UCSD-AML1 (cell line): ENCODE measurements at regions not wholly inside any gene's neighbourhood (a gene's known extent, or its start where the extent isn't known, plus 50 kb on each side); places are given as distances from the start of the nearest gene placed in this dataset.

Source experiments
- DNase-seq: peaks from one replicate; lab custom pipeline; 2025; ENCODE audit not compliant: unreplicated experiment; lab: John Stamatoyannopoulos, UW

DNA sequence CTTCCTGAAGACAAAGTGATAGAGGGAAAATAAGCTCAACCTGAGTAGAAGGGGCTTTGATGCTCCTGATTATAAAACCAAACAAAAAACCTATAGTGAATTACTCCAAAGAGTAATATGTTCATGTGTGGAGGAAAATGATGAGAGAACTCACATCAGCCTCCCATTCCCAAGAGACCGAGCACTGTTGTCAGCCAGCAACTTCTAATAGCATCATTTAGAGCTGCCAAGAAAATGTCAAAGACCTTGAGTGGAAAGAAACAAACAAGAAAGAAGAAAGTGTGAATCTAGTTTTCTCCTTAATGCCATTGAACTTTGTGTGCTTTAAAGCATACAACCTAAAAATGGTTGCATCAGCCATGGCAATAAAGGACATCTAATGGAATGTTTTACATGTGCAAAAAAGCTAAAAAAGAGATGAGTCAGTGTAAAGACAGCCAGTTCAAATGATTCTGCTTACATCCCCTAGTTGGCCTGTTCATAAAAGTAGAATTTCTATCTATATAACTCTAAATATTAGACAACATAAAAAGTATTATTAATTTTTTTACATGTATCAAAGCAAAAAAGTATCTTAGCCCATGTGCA, 1066.2 kb downstream of the TDRD15 start:
- DNase-seq: no peak

DNA sequence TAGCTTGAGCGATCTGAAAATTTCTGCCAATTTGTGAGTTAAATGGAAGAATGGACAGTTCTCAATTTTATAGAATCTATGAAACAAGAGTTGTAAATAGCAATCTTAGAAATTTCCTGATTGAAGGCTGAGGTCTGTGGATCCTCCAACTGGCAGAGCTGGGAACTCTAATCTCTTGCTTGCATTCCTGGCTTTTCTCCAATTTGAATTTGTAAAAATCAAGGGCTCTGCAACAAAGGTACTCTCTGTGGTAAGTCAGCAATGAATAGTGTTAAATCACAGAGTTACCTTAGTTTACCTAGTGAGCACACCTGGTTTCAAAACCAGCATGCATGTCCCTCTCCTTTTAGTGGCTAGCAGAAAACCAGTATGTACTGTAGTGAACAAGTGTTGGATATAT, 1070.5 kb downstream of the TDRD15 start:
- no peak for DNase-seq

GRCh38 chr2:22196806-22197205, 1073.0 kb downstream of the TDRD15 start:
- DNase-seq: no peak

DNA sequence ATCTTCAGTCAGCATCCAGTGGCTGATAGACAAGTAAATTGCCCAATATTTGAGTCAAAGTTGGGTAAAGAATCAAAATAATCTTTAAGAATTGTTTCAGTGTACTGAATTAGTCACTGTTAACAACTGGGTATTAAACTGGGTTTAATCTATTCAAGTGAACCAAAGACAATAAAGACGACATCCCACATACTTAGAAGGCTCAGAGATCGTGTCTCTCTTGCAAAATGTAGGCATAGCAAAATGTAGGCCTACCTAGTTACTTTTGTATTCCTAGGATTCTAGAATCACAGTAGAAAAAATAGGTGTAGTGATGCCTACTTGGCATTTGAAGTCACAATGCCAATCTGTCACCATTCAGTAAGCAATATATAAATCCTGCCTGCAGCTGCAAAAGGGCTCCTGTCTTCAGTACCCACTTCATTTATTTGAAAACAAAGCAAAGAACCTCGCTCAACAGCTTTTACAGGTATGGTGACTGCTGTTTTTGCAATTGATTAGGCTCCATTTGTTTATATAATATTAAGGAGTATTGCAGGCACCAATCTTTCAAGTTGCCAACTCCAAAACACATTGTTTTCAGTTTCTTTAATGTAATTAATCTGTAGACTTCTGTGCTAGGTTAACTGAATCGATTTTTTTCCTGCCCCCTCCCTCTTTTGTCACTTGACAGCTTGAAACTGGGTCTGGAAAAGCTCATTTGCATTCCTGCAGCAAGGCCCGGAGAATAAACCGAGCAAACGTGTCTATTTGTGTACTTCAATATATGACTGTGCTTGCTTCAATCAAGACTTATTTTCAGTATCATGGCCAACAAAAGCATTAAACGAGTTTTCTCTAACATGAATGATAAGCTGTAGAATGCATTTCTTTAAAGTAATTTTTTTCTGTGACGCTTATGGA, 1074.9 kb downstream of the TDRD15 start:
- DNase-seq: no peak

GRCh38 chr2:22199994-22200393, 1076.2 kb downstream of the TDRD15 start:
- DNase-seq: no peak

GRCh38 chr2:22209545-22209944, 1085.8 kb downstream of the TDRD15 start:
- DNase-seq: no peak

DNA sequence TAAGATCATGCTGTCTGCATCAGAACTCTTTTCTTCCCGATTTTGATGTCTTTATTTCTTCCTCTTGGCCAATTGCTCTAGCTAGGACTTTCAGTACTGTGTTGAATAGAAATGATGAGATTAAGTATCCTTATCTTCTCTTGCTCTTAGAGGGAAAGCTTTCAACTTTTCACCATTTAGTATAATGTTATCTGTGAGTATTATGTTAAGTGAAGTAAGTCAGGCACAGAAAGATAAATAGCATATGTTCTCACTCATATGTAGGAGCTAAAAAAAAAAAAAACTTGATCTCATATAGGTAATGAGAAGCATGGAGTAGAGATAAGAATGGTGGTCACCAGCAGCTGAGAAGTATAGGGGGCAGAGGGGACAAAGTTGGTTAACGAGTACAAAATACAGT, 1089.5 kb downstream of the TDRD15 start:
- DNase-seq: no peak

DNA sequence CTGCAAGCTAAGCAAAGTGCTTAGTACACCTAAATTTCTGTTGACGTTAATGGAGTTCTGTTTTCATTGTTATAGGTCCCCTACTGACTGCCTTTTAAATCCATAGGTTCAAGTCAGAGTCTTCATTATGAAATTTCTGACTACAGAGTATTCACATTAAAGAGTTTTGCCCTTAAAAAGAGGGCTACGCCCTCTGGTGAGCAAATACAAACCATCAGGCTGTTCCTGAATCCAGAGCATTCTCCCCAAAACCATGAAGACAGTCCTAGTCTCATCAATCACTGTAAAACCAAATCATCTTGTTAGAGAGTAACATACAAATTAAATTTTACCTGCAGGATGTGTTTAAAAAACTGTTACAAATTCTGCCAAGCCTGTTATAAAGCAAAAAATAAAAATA, 1091.7 kb downstream of the TDRD15 start:
- no peak for DNase-seq

DNA sequence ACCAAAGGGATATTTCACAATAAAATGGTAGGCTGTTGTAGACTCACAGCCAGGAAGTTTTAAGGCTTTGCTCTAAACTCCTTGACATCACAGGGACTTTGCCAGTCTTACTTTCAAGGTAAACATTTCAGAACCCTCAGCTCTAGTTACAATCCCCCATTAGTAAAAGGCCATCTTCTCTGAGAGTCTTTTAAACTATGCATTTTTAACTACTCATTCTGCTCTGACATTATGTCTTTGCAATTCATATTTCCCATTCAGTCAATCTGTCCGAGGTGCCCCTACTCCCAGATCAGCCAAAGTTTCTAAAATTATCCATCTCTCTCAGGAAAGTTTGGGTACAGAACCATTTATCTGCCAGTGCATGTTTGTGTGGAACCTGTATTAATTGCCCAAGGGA, 1094.1 kb downstream of the TDRD15 start:
- DNase-seq: no peak

DNA sequence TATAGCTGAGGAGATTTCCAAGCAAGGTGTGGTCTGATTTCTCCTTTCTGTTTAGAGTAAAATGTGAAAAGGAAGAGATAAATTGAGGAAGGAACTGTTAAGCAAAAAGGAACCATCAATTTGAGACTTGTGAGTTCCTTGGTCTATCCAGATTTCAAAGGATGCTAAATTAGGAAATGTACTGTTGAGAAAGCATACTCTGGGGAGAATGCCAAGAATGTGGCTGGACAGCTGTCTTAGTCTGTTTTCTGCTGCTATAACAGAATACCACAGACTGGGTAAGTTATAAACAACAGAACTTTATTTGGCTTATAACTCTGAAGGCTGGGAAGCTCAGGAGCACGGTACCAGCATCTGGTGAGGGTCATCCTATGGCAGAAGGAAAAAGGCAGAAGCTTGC, 1097.2 kb downstream of the TDRD15 start:
- no peak for DNase-seq

GRCh38 chr2:22238967-22239366, 1115.2 kb downstream of the TDRD15 start:
- no peak for DNase-seq

GRCh38 chr2:22247466-22247865, 1123.7 kb downstream of the TDRD15 start:
- no peak for DNase-seq

GRCh38 chr2:22248851-22249250, 1125.1 kb downstream of the TDRD15 start:
- no peak for DNase-seq

DNA sequence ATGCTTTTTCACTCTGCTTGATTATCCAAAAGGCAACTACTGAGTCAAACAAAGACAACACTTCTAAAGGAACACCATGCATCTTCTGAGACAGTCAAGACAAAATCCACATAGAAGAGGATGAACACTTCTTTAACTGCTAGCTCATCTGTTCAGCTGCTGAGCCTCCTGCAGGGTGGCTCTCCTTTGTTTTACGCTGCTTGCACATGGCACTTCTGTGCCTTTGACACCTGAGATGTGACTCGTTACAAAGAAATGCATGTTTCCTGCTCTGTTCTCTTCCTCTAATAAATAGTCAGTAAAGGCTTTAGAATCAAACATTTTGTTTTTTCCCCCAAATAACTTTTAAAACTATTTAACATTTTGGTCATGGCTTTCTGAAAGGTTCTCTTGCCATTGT, 1129.4 kb downstream of the TDRD15 start:
- no peak for DNase-seq

DNA sequence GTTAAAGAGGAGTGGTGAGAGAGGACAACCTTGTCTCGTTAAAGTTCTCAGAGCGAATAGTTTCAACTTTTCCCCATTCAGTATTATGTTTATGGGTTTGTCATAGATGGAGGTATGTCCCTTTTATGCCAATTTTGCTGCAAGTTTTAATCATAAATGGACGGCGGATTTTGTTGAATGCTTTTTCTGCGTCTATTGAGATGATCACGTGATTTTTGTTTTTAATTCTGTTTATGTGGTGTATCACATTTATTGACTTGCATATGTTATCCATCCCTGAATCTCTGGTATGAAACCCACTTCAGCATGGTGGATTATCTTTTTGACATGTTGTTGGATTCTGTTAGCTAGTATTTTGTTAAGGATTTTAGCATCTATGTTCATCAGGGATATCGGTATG, 1123.8 kb upstream of the KLHL29 start:
- no peak for DNase-seq

DNA sequence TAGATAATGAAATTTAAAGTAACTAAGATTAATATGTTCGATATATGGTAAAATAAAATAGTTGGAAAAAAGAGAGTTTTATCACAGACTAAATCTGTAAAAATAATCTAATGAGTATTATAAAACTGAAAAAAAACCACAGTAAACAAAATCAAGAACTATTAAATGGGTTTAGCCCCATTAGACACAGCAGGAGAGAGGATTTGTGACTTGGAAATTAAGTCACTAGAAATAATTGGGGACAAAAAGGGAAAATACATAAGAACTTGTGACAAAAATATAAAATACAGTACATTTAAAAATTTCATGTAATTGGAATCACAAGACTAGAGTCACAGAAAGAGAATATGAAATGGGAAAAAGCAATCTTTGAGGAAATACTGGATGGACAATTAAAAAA, 1114.6 kb upstream of the KLHL29 start:
- no peak for DNase-seq

DNA sequence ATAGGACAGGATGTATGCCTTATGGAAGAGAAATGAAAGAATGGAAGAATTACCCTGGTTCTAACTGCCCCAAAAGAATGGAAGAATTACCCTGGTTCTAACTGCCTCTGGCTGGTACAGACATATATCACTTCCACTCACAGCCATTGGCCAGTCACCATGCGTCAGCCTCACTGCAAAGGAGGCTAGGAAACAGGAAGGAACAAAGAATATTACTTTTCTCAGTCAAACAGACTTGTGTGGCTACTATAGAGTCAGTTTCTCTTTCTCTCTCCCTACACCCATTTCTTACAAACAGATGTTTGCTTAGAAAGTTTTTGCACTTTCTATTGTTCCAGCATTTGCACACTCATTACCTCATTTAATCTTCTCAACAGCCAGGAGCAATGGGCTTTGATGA, 1111.1 kb upstream of the KLHL29 start:
- DNase-seq: no peak

- DNase-seq: no peak
Measured at GRCh38 chr2:22274661-22275060, 1110.3 kb upstream of the KLHL29 start.

GRCh38 chr2:22276696-22277095, 1108.3 kb upstream of the KLHL29 start:
- no peak for DNase-seq

GRCh38 chr2:22279541-22279940, 1105.4 kb upstream of the KLHL29 start:
- no peak for DNase-seq

DNA sequence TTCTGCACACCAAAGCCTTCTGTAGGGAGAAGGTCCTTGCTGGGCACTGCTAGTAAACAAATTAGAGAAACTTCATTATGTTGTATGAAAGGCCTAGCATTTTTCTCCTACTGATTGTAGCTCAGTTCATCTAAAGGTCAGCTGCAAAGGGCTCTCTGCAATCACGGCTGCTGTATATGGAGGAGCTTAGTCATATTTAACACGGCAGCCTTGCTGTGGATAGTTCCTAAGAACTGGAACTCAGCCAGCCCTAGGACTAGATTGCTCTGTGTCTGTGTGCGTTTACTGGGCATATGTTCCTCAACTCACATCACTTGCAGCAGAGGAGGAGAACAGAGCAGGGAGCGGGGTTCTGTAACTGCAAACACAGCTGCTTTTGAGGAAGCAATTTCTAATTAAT, 1103.9 kb upstream of the KLHL29 start:
- DNase-seq: no peak

DNA sequence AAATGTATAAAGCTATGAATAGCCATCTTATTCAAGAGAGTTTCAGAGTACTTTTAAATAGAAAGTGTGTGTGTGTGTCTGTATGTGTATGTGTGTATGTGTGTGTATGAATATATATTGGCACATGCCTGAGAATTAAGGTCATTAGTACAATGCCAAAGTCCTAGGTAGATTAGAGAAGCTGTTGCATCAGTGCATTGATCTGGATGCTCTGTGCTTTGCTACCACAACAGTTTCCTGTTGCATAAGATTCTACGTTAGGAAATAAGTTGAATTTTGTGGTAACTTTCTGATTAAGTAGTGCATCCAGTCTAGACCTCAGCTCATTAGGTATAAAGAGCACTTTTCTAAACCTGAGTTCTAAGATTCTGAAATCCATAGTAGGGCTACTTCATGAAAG, 1102.8 kb upstream of the KLHL29 start:
- no peak for DNase-seq

GRCh38 chr2:22282916-22283315, 1102.1 kb upstream of the KLHL29 start:
- DNase-seq: no peak
